ENCODE measurements at regions not wholly inside any gene's neighbourhood (a gene's known extent, or its start where the extent isn't known, plus 50 kb on each side); places are given as distances from the start of the nearest gene placed in this dataset.

- no peak for DNase-seq (ENCODE audit: extremely low read depth, low read depth, low spot score)
Measured at GRCh38 chr5:56692359-56693219, 122.8 kb upstream of the MAP3K1 start.

GRCh38 chr5:56688402-56688801 is 126.9 kb upstream of the MAP3K1 start:
- DNase-seq (ENCODE audit: extremely low read depth, low read depth, low spot score) = no peak

- no peak for DNase-seq (ENCODE audit: extremely low read depth, low read depth, low spot score)
Measured at GRCh38 chr5:56686337-56687195, 128.8 kb upstream of the MAP3K1 start.

- DNase-seq (ENCODE audit: extremely low read depth, low read depth, low spot score) = no peak
Measured at GRCh38 chr5:56685503-56686217, 129.7 kb upstream of the MAP3K1 start.

- no peak for DNase-seq (ENCODE audit: extremely low read depth, low read depth, low spot score)
Measured at GRCh38 chr5:56684159-56684558, 131.2 kb upstream of the MAP3K1 start.

GRCh38 chr5:56683733-56684132 is 131.6 kb upstream of the MAP3K1 start:
- no peak for DNase-seq (ENCODE audit: extremely low read depth, low read depth, low spot score)

GRCh38 chr5:56683281-56683680 is 132.1 kb upstream of the MAP3K1 start:
- DNase-seq (ENCODE audit: extremely low read depth, low read depth, low spot score) = no peak

- DNase-seq (ENCODE audit: extremely low read depth, low read depth, low spot score) = no peak
Measured at GRCh38 chr5:56681346-56681745, 134.0 kb upstream of the MAP3K1 start.

- no peak for DNase-seq (ENCODE audit: extremely low read depth, low read depth, low spot score)
Measured at GRCh38 chr5:56680731-56681130, 134.6 kb upstream of the MAP3K1 start.

- no peak for DNase-seq (ENCODE audit: extremely low read depth, low read depth, low spot score)
Measured at GRCh38 chr5:56677690-56678305, 137.6 kb upstream of the MAP3K1 start.

GRCh38 chr5:56676091-56676768 is 139.1 kb upstream of the MAP3K1 start:
- no peak for DNase-seq (ENCODE audit: extremely low read depth, low read depth, low spot score)

GRCh38 chr5:56674441-56674840 is 140.9 kb upstream of the MAP3K1 start:
- no peak for DNase-seq (ENCODE audit: extremely low read depth, low read depth, low spot score)

GRCh38 chr5:56673171-56673570 is 142.2 kb upstream of the MAP3K1 start:
- no peak for DNase-seq (ENCODE audit: extremely low read depth, low read depth, low spot score)

- no peak for DNase-seq (ENCODE audit: extremely low read depth, low read depth, low spot score)
Measured at GRCh38 chr5:56671571-56671970, 143.8 kb upstream of the MAP3K1 start.

- DNase-seq (ENCODE audit: extremely low read depth, low read depth, low spot score) = no peak
Measured at GRCh38 chr5:56670916-56671315, 144.4 kb upstream of the MAP3K1 start.

GRCh38 chr5:56669534-56670483 is 145.5 kb upstream of the MAP3K1 start:
- no peak for DNase-seq (ENCODE audit: extremely low read depth, low read depth, low spot score)

- no peak for DNase-seq (ENCODE audit: extremely low read depth, low read depth, low spot score)
Measured at GRCh38 chr5:56668996-56669395, 146.4 kb upstream of the MAP3K1 start.

- no peak for DNase-seq (ENCODE audit: extremely low read depth, low read depth, low spot score)
Measured at GRCh38 chr5:56667692-56668091, 147.7 kb upstream of the MAP3K1 start.

GRCh38 chr5:56666901-56667300 is 148.4 kb upstream of the MAP3K1 start:
- no peak for DNase-seq (ENCODE audit: extremely low read depth, low read depth, low spot score)
